ENCODE measurements at regions not wholly inside any gene's neighbourhood (a gene's known extent, or its start where the extent isn't known, plus 50 kb on each side); places are given as distances from the start of the nearest gene placed in this dataset.

DNA sequence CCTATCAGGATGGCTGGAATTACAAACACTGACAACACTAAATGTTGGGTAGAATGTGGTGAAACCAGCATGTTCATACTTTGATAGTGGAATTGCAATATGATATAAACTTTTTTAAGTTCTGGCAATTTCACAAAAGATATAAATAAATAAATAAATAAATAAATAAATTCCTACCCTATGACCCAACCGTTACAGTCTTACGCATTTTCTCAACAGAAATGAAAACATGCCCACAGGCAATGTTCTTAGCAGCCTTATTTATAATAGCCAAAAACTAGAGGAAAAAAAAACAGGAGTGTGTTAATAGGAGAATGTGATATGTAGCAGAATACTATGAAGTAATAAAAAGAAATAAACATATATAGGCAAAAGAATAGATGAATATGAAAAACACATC lies 318.9 kb downstream of the IPMK start:
- H3K9me3 ChIP-seq (ENCODE audit: low read length), result no peaks in the 10 kb centered on the region
- CTCF ChIA-PET (ENCODE audit: unreplicated experiment), result no interaction called here
- H2AFZ ChIP-seq (ENCODE audit: low read length), result no peak overlapping the region
- H3K4me1 ChIP-seq (ENCODE audit: insufficient read depth, low read length, poor library complexity, severe bottlenecking), result no peaks in the 10 kb centered on the region
- POLR2A ChIA-PET, result interaction anchor here (1.0 kb wide), 1 partner anchor 11 kb away, joined by 3 read pairs; no protein-coding TSS in a partner anchor
- no peak overlapping the region for H3K4me2 ChIP-seq (ENCODE audit: low read length)
- no peak for DNase-seq (ENCODE audit: low spot score)
- H3K9me2 ChIP-seq (ENCODE audit: insufficient read depth, low read length), result no peaks in the 10 kb centered on the region
- H4K20me1 ChIP-seq (ENCODE audit: insufficient read depth, low read length), result no peaks in the 10 kb centered on the region
- H3K27ac ChIP-seq (ENCODE audit: low read depth, low read length, poor library complexity, severe bottlenecking), result no peak overlapping the region
- BruUV-seq (replicated peaks), result no TSS peak
- no peak overlapping the region for H3K4me3 ChIP-seq (ENCODE audit: low read depth, low read length, poor library complexity, severe bottlenecking)
- intact Hi-C loops (cut with micrococcal nuclease; ENCODE audit: unreplicated experiment), result no loop called here
- no peaks in the 10 kb centered on the region for H3K79me2 ChIP-seq (ENCODE audit: insufficient read depth, low read depth, low read length)
- H3K36me3 ChIP-seq (ENCODE audit: insufficient read depth, low read length), result no peaks in the 10 kb centered on the region
- TF ChIP-seq, protein P1, sequence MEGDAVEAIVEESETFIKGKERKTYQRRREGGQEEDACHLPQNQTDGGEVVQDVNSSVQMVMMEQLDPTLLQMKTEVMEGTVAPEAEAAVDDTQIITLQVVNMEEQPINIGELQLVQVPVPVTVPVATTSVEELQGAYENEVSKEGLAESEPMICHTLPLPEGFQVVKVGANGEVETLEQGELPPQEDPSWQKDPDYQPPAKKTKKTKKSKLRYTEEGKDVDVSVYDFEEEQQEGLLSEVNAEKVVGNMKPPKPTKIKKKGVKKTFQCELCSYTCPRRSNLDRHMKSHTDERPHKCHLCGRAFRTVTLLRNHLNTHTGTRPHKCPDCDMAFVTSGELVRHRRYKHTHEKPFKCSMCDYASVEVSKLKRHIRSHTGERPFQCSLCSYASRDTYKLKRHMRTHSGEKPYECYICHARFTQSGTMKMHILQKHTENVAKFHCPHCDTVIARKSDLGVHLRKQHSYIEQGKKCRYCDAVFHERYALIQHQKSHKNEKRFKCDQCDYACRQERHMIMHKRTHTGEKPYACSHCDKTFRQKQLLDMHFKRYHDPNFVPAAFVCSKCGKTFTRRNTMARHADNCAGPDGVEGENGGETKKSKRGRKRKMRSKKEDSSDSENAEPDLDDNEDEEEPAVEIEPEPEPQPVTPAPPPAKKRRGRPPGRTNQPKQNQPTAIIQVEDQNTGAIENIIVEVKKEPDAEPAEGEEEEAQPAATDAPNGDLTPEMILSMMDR (conservative IDR thresholded peaks at IDR 0.05; ENCODE audit: low read length), result no peak
- no peak for TF ChIP-seq EZH2phosphoT487 (IDR thresholded peaks at IDR 0.05; ENCODE audit: borderline replicate concordance, low read depth, low read length)

- Histone ChIP-seq H3K4me1 (ENCODE audit: insufficient read depth, low read length, poor library complexity, severe bottlenecking) (no peaks in the 10 kb centered on the region), H3K9me3 (ENCODE audit: low read length) (no peaks in the 10 kb centered on the region), H4K20me1 (ENCODE audit: insufficient read depth, low read length) (no peaks in the 10 kb centered on the region), H3K36me3 (ENCODE audit: insufficient read depth, low read length) (no peaks in the 10 kb centered on the region), H2AFZ (ENCODE audit: low read length) (no peak overlapping the region), H3K4me3 (ENCODE audit: low read depth, low read length, poor library complexity, severe bottlenecking) (no peak overlapping the region), H3K9me2 (ENCODE audit: insufficient read depth, low read length) (no peaks in the 10 kb centered on the region), H3K79me2 (ENCODE audit: insufficient read depth, low read depth, low read length) (no peaks in the 10 kb centered on the region), H3K27ac (ENCODE audit: low read depth, low read length, poor library complexity, severe bottlenecking) (no peak overlapping the region), H3K4me2 (ENCODE audit: low read length) (no peak overlapping the region)
- BruUV-seq (replicated peaks), result no TSS peak
- ChIA-PET CTCF (ENCODE audit: unreplicated experiment) (no interaction called here), POLR2A (no interaction called here)
- intact Hi-C loops (cut with micrococcal nuclease; ENCODE audit: unreplicated experiment), result no loop called here
- TF ChIP-seq EZH2phosphoT487 (IDR thresholded peaks at IDR 0.05; ENCODE audit: borderline replicate concordance, low read depth, low read length), result no peak
- TF ChIP-seq, protein P1 (conservative IDR thresholded peaks at IDR 0.05; ENCODE audit: low read length), result no peak
- no peak for DNase-seq (ENCODE audit: low spot score)
Observed at GRCh38 chr10:57946833-57947232, 320.9 kb downstream of the IPMK start.

GRCh38 chr10:57943701-57944100 lies 324.0 kb downstream of the IPMK start:
- no peaks in the 10 kb centered on the region for H4K20me1 ChIP-seq (ENCODE audit: insufficient read depth, low read length)
- H3K4me3 ChIP-seq (ENCODE audit: low read depth, low read length, poor library complexity, severe bottlenecking), result no peak overlapping the region
- no peak overlapping the region for H2AFZ ChIP-seq (ENCODE audit: low read length)
- H3K27ac ChIP-seq (ENCODE audit: low read depth, low read length, poor library complexity, severe bottlenecking), result no peak overlapping the region
- no TSS peak for BruUV-seq (replicated peaks)
- intact Hi-C loops (cut with micrococcal nuclease; ENCODE audit: unreplicated experiment), result no loop called here
- ChIA-PET POLR2A (no interaction called here), CTCF (ENCODE audit: unreplicated experiment) (no interaction called here)
- no peaks in the 10 kb centered on the region for H3K9me2 ChIP-seq (ENCODE audit: insufficient read depth, low read length)
- no peaks in the 10 kb centered on the region for H3K36me3 ChIP-seq (ENCODE audit: insufficient read depth, low read length)
- DNase-seq (ENCODE audit: low spot score), result no peak
- H3K4me2 ChIP-seq (ENCODE audit: low read length), result no peak overlapping the region
- no peaks in the 10 kb centered on the region for H3K79me2 ChIP-seq (ENCODE audit: insufficient read depth, low read depth, low read length)
- TF ChIP-seq, protein P1 (conservative IDR thresholded peaks at IDR 0.05; ENCODE audit: low read length), result no peak
- no peak for TF ChIP-seq EZH2phosphoT487 (IDR thresholded peaks at IDR 0.05; ENCODE audit: borderline replicate concordance, low read depth, low read length)
- H3K4me1 ChIP-seq (ENCODE audit: insufficient read depth, low read length, poor library complexity, severe bottlenecking), result no peaks in the 10 kb centered on the region
- no peaks in the 10 kb centered on the region for H3K9me3 ChIP-seq (ENCODE audit: low read length)
